ENCODE measurements at regions not wholly inside any gene's neighbourhood (a gene's known extent, or its start where the extent isn't known, plus 50 kb on each side); places are given as distances from the start of the nearest gene placed in this dataset.

DNA sequence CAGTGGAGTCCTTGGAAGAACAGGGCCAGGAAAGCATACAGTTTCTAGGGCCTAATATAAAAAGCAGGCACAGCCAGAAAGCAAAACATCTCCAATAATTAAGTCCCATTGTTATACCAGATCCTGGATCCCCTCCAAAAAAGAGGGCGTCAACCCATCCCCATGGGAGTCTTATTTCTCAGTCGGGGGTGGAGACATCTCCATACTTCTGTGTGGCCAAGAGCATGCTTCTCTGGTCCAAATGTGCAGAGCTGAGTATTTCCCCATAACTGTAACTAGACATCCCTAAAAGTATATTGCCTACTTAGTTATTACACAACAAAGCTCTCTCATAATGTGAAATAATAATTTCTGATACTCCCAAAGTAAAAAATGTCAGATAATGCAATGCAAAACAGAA, 104.2 kb upstream of the SOX13 start:
- no peak for TF ChIP-seq EZH2phosphoT487 (IDR thresholded peaks at IDR 0.05; ENCODE audit: borderline replicate concordance)
- TF ChIP-seq, protein P1, sequence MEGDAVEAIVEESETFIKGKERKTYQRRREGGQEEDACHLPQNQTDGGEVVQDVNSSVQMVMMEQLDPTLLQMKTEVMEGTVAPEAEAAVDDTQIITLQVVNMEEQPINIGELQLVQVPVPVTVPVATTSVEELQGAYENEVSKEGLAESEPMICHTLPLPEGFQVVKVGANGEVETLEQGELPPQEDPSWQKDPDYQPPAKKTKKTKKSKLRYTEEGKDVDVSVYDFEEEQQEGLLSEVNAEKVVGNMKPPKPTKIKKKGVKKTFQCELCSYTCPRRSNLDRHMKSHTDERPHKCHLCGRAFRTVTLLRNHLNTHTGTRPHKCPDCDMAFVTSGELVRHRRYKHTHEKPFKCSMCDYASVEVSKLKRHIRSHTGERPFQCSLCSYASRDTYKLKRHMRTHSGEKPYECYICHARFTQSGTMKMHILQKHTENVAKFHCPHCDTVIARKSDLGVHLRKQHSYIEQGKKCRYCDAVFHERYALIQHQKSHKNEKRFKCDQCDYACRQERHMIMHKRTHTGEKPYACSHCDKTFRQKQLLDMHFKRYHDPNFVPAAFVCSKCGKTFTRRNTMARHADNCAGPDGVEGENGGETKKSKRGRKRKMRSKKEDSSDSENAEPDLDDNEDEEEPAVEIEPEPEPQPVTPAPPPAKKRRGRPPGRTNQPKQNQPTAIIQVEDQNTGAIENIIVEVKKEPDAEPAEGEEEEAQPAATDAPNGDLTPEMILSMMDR (conservative IDR thresholded peaks at IDR 0.05; ENCODE audit: low read length), result no peak
- Histone ChIP-seq H4K20me1 (ENCODE audit: insufficient read depth, low read length, poor library complexity, severe bottlenecking) (no peaks in the 10 kb centered on the region), H3K79me2 (ENCODE audit: insufficient read depth, low read length) (no peaks in the 10 kb centered on the region), H3K4me3 (ENCODE audit: low read length, poor library complexity, severe bottlenecking) (no peak overlapping the region), H3K4me1 (ENCODE audit: insufficient read depth, low read length, poor library complexity, severe bottlenecking) (no peaks in the 10 kb centered on the region), H3K4me2 (ENCODE audit: low read depth, low read length, poor library complexity, severe bottlenecking) (no peak overlapping the region), H2AFZ (ENCODE audit: low read length) (no peak overlapping the region), H3K9me3 (ENCODE audit: insufficient read depth, low read depth, low read length) (peaks cover 11% of the 10 kb centered on the region), H3F3A (ENCODE audit: low read depth) (no peaks in the 10 kb centered on the region), H3K9ac (ENCODE audit: low read depth, low read length, poor library complexity, severe bottlenecking) (no peak overlapping the region), H3K9me2 (replicated peaks; ENCODE audit: low read depth, low read length) (no peaks in the 10 kb centered on the region), H3K36me3 (ENCODE audit: insufficient read depth, low read length) (no peaks in the 10 kb centered on the region), H3K27me3 (ENCODE audit: insufficient read depth, low read length, poor library complexity, severe bottlenecking) (no peaks in the 10 kb centered on the region)

GRCh38 chr1:203969846-203970245, 103.1 kb upstream of the SOX13 start:
- peaks cover 8% of the 10 kb centered on the region for H3K9me3 ChIP-seq (ENCODE audit: insufficient read depth, low read depth, low read length)
- no peaks in the 10 kb centered on the region for H3K27me3 ChIP-seq (ENCODE audit: insufficient read depth, low read length, poor library complexity, severe bottlenecking)
- TF ChIP-seq EZH2phosphoT487 (IDR thresholded peaks at IDR 0.05; ENCODE audit: borderline replicate concordance), result no peak
- TF ChIP-seq, protein P1 (conservative IDR thresholded peaks at IDR 0.05; ENCODE audit: low read length), result no peak
- H4K20me1 ChIP-seq (ENCODE audit: insufficient read depth, low read length, poor library complexity, severe bottlenecking), result no peaks in the 10 kb centered on the region
- H3K79me2 ChIP-seq (ENCODE audit: insufficient read depth, low read length), result no peaks in the 10 kb centered on the region
- H3K9ac ChIP-seq (ENCODE audit: low read depth, low read length, poor library complexity, severe bottlenecking), result no peak overlapping the region
- no peak overlapping the region for H3K4me3 ChIP-seq (ENCODE audit: low read length, poor library complexity, severe bottlenecking)
- no peak overlapping the region for H2AFZ ChIP-seq (ENCODE audit: low read length)
- no peaks in the 10 kb centered on the region for H3F3A ChIP-seq (ENCODE audit: low read depth)
- no peaks in the 10 kb centered on the region for H3K9me2 ChIP-seq (replicated peaks; ENCODE audit: low read depth, low read length)
- no peaks in the 10 kb centered on the region for H3K36me3 ChIP-seq (ENCODE audit: insufficient read depth, low read length)
- H3K4me2 ChIP-seq (ENCODE audit: low read depth, low read length, poor library complexity, severe bottlenecking), result no peak overlapping the region
- H3K4me1 ChIP-seq (ENCODE audit: insufficient read depth, low read length, poor library complexity, severe bottlenecking), result no peaks in the 10 kb centered on the region

DNA sequence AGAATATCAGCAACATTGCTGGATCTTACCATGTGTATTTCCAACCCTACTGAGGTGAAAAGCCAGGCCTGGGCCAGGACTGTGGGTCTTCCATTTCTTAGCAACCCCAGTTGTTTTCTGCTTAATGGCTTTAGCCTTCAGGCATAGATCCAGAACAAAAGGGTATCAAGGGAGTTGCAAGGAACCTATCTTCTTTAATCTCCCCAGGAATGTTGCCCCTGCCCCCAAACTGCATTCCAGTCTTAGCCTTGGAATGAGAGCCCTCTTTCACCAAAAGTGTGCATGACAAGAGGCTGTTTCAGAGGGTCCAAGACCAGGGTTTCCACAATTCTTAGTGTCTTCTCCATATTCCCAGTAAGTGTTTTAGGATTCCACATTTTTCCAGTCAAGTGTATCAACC, 87.9 kb upstream of the SOX13 start:
- H3K4me3 ChIP-seq (ENCODE audit: low read length, poor library complexity, severe bottlenecking), result no peak overlapping the region
- H3K4me2 ChIP-seq (ENCODE audit: low read depth, low read length, poor library complexity, severe bottlenecking), result no peak overlapping the region
- TF ChIP-seq, protein P1 (conservative IDR thresholded peaks at IDR 0.05; ENCODE audit: low read length), result no peak
- TF ChIP-seq EZH2phosphoT487 (IDR thresholded peaks at IDR 0.05; ENCODE audit: borderline replicate concordance), result no peak
- no peaks in the 10 kb centered on the region for H3K36me3 ChIP-seq (ENCODE audit: insufficient read depth, low read length)
- no peaks in the 10 kb centered on the region for H3K9me3 ChIP-seq (ENCODE audit: insufficient read depth, low read depth, low read length)
- H3K4me1 ChIP-seq (ENCODE audit: insufficient read depth, low read length, poor library complexity, severe bottlenecking), result no peaks in the 10 kb centered on the region
- no peaks in the 10 kb centered on the region for H3K9me2 ChIP-seq (replicated peaks; ENCODE audit: low read depth, low read length)
- no peaks in the 10 kb centered on the region for H4K20me1 ChIP-seq (ENCODE audit: insufficient read depth, low read length, poor library complexity, severe bottlenecking)
- no peaks in the 10 kb centered on the region for H3K27me3 ChIP-seq (ENCODE audit: insufficient read depth, low read length, poor library complexity, severe bottlenecking)
- no peaks in the 10 kb centered on the region for H3K79me2 ChIP-seq (ENCODE audit: insufficient read depth, low read length)
- no peak overlapping the region for H3K9ac ChIP-seq (ENCODE audit: low read depth, low read length, poor library complexity, severe bottlenecking)
- no peak overlapping the region for H2AFZ ChIP-seq (ENCODE audit: low read length)
- no peaks in the 10 kb centered on the region for H3F3A ChIP-seq (ENCODE audit: low read depth)
